Parathyroid adenoma (tissue), 2 donors: ENCODE measurements at regions not wholly inside any gene's neighbourhood (a gene's known extent, or its start where the extent isn't known, plus 50 kb on each side); places are given as distances from the start of the nearest gene placed in this dataset.

ENCODE experiments used
- H2AFZ ChIP-seq: fragments of 300-600 bp; sonication (generic); one replicate; pipeline ENCODE4 v1.7.0; 2017; ENCODE audit warnings: antibody characterized with exemption, mild to moderate bottlenecking
- H3K27ac ChIP-seq: fragments of 300-600 bp; sonication (generic); one replicate; pipeline ENCODE4 v1.7.0; 2017
- H3K27me3 ChIP-seq: fragments of 300-600 bp; sonication (generic); one replicate; pipeline ENCODE4 v1.7.0; 2017; ENCODE audit warnings: low read length; ENCODE audit not compliant: control insufficient read depth, insufficient read depth
- H3K36me3 ChIP-seq: fragments of 300-600 bp; sonication (generic); one replicate; pipeline ENCODE4 v1.7.0; 2017; ENCODE audit warnings: low read length; ENCODE audit not compliant: control insufficient read depth, insufficient read depth
- H3K4me1 ChIP-seq: fragments of 300-600 bp; sonication (generic); one replicate; pipeline ENCODE4 v1.7.0; 2017; ENCODE audit warnings: control low read depth
- H3K4me2 ChIP-seq: fragments of 300-600 bp; sonication (generic); one replicate; pipeline ENCODE4 v1.7.0; 2017; ENCODE audit warnings: low read length
- H3K4me3 ChIP-seq: fragments of 300-600 bp; sonication (generic); one replicate; pipeline ENCODE4 v1.7.0; 2017; ENCODE audit warnings: low read depth, low read length
- H3K79me2 ChIP-seq: fragments of 300-600 bp; sonication (generic); one replicate; pipeline ENCODE4 v1.7.0; 2017; ENCODE audit warnings: control low read depth
- H3K9ac ChIP-seq: fragments of 300-600 bp; sonication (generic); one replicate; pipeline ENCODE4 v1.7.0; 2017; ENCODE audit warnings: mild to moderate bottlenecking
- H3K9me3 ChIP-seq: fragments of 300-600 bp; sonication (generic); one replicate; pipeline ENCODE4 v1.7.0; 2017; ENCODE audit warnings: low read length; ENCODE audit not compliant: control insufficient read depth
- CTCF ChIP-seq: fragments of 300-600 bp; sonication (generic); IDR thresholded peaks from one replicate; pipeline ENCODE4 v1.7.0; 2017; ENCODE audit warnings: antibody characterized with exemption, mild to moderate bottlenecking
- donor health status: primary hyperparathyroidism.

- no peak overlapping the region for H3K27ac ChIP-seq
- H3K79me2 ChIP-seq: no peaks in the 10 kb centered on the region
- no peak overlapping the region for H2AFZ ChIP-seq
- H3K4me2 ChIP-seq: no peak overlapping the region
- H3K36me3 ChIP-seq: no peaks in the 10 kb centered on the region
- TF ChIP-seq CTCF: no peak
- no peaks in the 10 kb centered on the region for H3K4me1 ChIP-seq
- H3K9me3 ChIP-seq: no peaks in the 10 kb centered on the region
- H3K27me3 ChIP-seq: no peaks in the 10 kb centered on the region
- no peak overlapping the region for H3K4me3 ChIP-seq
- H3K9ac ChIP-seq: no peak overlapping the region
Measured at GRCh38 chr21:38625000-38625399, 126.7 kb upstream of the ERG start.

- Histone ChIP-seq H3K4me2 (no peak overlapping the region), H2AFZ (no peak overlapping the region), H3K27me3 (no peaks in the 10 kb centered on the region), H3K36me3 (no peaks in the 10 kb centered on the region), H3K9ac (no peak overlapping the region), H3K4me3 (no peak overlapping the region), H3K9me3 (peaks cover 3% of the 10 kb centered on the region), H3K27ac (no peak overlapping the region), H3K4me1 (no peaks in the 10 kb centered on the region), H3K79me2 (no peaks in the 10 kb centered on the region)
- no peak for TF ChIP-seq CTCF
Measured at GRCh38 chr21:38626306-38626705, 128.0 kb upstream of the ERG start.

- Histone ChIP-seq H3K4me2 (no peak overlapping the region), H3K9ac (no peak overlapping the region), H3K27me3 (no peaks in the 10 kb centered on the region), H3K4me3 (no peak overlapping the region), H3K36me3 (no peaks in the 10 kb centered on the region), H3K27ac (no peak overlapping the region), H3K4me1 (no peaks in the 10 kb centered on the region), H2AFZ (no peak overlapping the region), H3K9me3 (peaks cover 3% of the 10 kb centered on the region), H3K79me2 (no peaks in the 10 kb centered on the region)
- no peak for TF ChIP-seq CTCF
Measured at GRCh38 chr21:38628349-38628748, 130.1 kb upstream of the ERG start.

- H3K4me1 ChIP-seq: no peaks in the 10 kb centered on the region
- H2AFZ ChIP-seq: no peak overlapping the region
- TF ChIP-seq CTCF: no peak
- H3K36me3 ChIP-seq: no peaks in the 10 kb centered on the region
- no peaks in the 10 kb centered on the region for H3K27me3 ChIP-seq
- H3K4me3 ChIP-seq: no peak overlapping the region
- no peak overlapping the region for H3K27ac ChIP-seq
- no peak overlapping the region for H3K9ac ChIP-seq
- no peaks in the 10 kb centered on the region for H3K79me2 ChIP-seq
- H3K9me3 ChIP-seq: peaks cover 3% of the 10 kb centered on the region
- no peak overlapping the region for H3K4me2 ChIP-seq
Measured at GRCh38 chr21:38631206-38631605, 132.9 kb upstream of the ERG start.

GRCh38 chr21:38631676-38632075 is 133.4 kb upstream of the ERG start:
- H3K9ac ChIP-seq: no peak overlapping the region
- no peak overlapping the region for H3K4me3 ChIP-seq
- H3K36me3 ChIP-seq: no peaks in the 10 kb centered on the region
- no peaks in the 10 kb centered on the region for H3K79me2 ChIP-seq
- H3K4me1 ChIP-seq: no peaks in the 10 kb centered on the region
- no peak overlapping the region for H2AFZ ChIP-seq
- no peak for TF ChIP-seq CTCF
- H3K27ac ChIP-seq: no peak overlapping the region
- H3K9me3 ChIP-seq: peaks cover 3% of the 10 kb centered on the region
- no peak overlapping the region for H3K4me2 ChIP-seq
- no peaks in the 10 kb centered on the region for H3K27me3 ChIP-seq
